Adrenal gland (tissue), 9 donors: ENCODE measurements at regions not wholly inside any gene's neighbourhood (a gene's known extent, or its start where the extent isn't known, plus 50 kb on each side); places are given as distances from the start of the nearest gene placed in this dataset.

Experiments
- DNase-seq, 7 donors: peaks; one replicate each; pipeline ENCODE4 v3.0.0-alpha.2; 2019 to 2020
- H3K27ac ChIP-seq, 5 donors: fragments of 200-600 bp; sonication (generic) in 4 of 5; 1 replicate in 3 of 5; 2 replicates in 2 of 5; pipeline versions ENCODE4 v1.5.1 to v1.8.0; 2016 to 2020; ENCODE audit warnings: mild to moderate bottlenecking in 1 of 5
- H3K27me3 ChIP-seq: fragments of 200-600 bp; 2 replicates; pipeline ENCODE4 v1.8.0; 2021
- H3K36me3 ChIP-seq, 2 donors: fragments of 200-600 bp; replicated peaks in 1 of 2; 1 replicate in 1 of 2; 2 replicates in 1 of 2; pipeline versions ENCODE4 v1.5.1 to v1.8.0; 2018 to 2022
- H3K4me1 ChIP-seq, 2 donors: fragments of 200-600 bp; replicated peaks in 1 of 2; 1 replicate in 1 of 2; 2 replicates in 1 of 2; pipeline versions ENCODE4 v1.5.1 to v1.8.0; 2018 to 2021
- H3K4me3 ChIP-seq, 4 donors: fragments of 200-600 bp; sonication (generic) in 3 of 4; one replicate each; pipeline ENCODE4 v1.5.1; 2016 to 2018
- H3K9me3 ChIP-seq, 3 donors: fragments of 200-600 bp; sonication (generic) in 1 of 3; replicated peaks in 1 of 3; 1 replicate in 2 of 3; 2 replicates in 1 of 3; pipeline versions ENCODE4 v1.5.1 to v1.8.0; 2016 to 2021
- POLR2A ChIP-seq, 2 donors: fragments of 450-650 bp; IDR thresholded peaks; one replicate each; pipeline ENCODE4 v1.6.1; 2017; ENCODE audit warnings: antibody characterized with exemption in 2 of 2, mild to moderate bottlenecking in 2 of 2, moderate library complexity in 1 of 2
- WGBS, 4 donors: extraction: QIAGEN DNeasy Blood & Tissue Kit in 2 of 4; methylation state at CpG; one replicate each; pipeline versions ENCODE4 v1.1.5 to v1.1.7; 2013 to 2017; 5-methylcytosine and 5-hydroxymethylcytosine counted together
- intact Hi-C, 2 donors: fragments of 100-400 bp; cut with DNase I; formaldehyde crosslinking; loops; one replicate each; pipeline versions ENCODE4 v1.14.1 to v1.15.0; 2022 to 2023
- TF ChIP-seq, protein P1 (sequence below), 6 experiments: fragments of 450-650 bp in 4 of 6; fragments of 200-600 bp in 2 of 6; sonication (generic) in 1 of 6; IDR thresholded peaks; 1 replicate in 5 of 6; 2 replicates in 1 of 6; pipeline versions ENCODE4 v1.5.1 to v1.8.0; 2016 to 2021; ENCODE audit warnings: antibody characterized with exemption in 6 of 6, mild to moderate bottlenecking in 2 of 6, moderate library complexity in 1 of 6
- donor health status: healthy with polysubstance abuse.
- donor health status: Bipolar disorder and iron deficiency.
- donor health status: DM: yes; HTN: yes; CAD: no.
- donor health status: DM: no; HTN: no; CAD: no.
- donor health status: DM: no; HTN: no; CAD: no.

DNA sequence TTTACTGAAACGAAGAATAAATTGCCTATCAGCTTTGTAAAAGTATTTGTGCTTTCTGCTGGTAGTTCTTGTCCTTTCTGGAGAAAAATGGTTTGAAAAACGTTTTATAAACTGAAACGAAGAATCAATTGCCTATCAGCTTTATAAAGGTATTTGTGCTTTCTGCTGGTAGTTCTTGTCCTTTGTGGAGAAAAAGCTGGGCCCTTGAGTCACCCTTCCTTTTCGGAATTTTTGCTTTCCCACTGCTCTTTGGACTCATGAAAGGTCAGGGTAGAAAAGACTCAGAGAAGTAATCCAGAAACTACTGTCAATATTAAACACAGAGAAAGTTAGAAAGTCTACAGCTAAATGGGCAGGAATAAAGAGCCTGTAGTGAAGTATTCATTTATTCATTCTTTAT lies 72.8 kb downstream of the EOMES start:
- Histone ChIP-seq H3K27me3 (no peaks in the 10 kb centered on the region), H3K27ac (no peak overlapping the region), H3K9me3 (no peaks in the 10 kb centered on the region), H3K4me3 (no peak overlapping the region), H3K36me3 (no peaks in the 10 kb centered on the region), H3K4me1 (no peaks in the 10 kb centered on the region)
- intact Hi-C loops = no loop called here
- 58 to 74% (median 68%) methylated on average over 4 of the region's 4 CpGs for WGBS, 4 donors
- TF ChIP-seq, protein P1, sequence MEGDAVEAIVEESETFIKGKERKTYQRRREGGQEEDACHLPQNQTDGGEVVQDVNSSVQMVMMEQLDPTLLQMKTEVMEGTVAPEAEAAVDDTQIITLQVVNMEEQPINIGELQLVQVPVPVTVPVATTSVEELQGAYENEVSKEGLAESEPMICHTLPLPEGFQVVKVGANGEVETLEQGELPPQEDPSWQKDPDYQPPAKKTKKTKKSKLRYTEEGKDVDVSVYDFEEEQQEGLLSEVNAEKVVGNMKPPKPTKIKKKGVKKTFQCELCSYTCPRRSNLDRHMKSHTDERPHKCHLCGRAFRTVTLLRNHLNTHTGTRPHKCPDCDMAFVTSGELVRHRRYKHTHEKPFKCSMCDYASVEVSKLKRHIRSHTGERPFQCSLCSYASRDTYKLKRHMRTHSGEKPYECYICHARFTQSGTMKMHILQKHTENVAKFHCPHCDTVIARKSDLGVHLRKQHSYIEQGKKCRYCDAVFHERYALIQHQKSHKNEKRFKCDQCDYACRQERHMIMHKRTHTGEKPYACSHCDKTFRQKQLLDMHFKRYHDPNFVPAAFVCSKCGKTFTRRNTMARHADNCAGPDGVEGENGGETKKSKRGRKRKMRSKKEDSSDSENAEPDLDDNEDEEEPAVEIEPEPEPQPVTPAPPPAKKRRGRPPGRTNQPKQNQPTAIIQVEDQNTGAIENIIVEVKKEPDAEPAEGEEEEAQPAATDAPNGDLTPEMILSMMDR (IDR thresholded peaks at IDR 0.05) = no peak
- no peak for TF ChIP-seq POLR2A (IDR thresholded peaks at IDR 0.05)
- no peak for DNase-seq

DNA sequence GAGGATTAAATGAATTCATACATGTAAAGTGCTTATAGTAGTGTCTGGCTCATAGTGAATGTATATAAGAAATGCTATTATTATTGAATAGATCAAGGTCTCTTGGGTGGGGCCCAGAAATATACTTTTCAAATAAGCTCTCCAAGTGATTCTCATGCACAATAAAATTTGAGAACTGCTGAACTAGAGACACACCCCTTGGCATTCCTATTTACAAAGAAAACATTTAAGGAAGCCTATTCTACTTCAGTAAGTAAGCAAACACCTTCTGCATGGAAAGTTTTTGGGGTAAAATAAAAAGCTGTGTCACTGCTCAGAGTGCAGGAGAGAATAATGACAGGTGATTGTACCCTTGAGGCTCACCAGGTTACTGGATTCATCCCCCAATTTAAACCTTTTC lies 75.2 kb downstream of the EOMES start:
- intact Hi-C loops = no loop called here
- TF ChIP-seq, protein P1 (IDR thresholded peaks at IDR 0.05) = no peak
- no peak for TF ChIP-seq POLR2A (IDR thresholded peaks at IDR 0.05)
- Histone ChIP-seq H3K4me1 (no peaks in the 10 kb centered on the region), H3K4me3 (no peak overlapping the region), H3K36me3 (no peaks in the 10 kb centered on the region), H3K27ac (no peak overlapping the region), H3K9me3 (no peaks in the 10 kb centered on the region), H3K27me3 (no peaks in the 10 kb centered on the region)
- DNase-seq = no peak

DNA sequence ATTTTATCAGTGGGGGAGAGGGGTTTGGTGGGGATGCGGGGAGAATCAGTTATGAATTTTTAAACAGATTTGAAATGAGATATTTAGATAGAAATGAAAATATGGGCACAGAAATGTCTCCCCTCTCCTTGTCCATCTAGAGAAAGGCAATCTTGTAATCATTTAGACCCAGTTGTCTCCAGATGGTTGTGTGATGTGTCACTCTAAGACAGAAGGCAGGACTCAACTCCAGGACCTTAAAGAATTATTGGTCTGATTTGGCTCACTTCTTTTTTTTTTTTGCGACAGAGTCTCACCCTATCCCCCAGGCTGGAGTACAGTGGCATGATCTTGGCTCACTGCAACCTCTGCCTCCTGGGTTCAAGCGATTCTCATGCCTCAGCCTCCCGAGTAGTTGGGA lies 77.2 kb downstream of the EOMES start:
- DNase-seq = no peak
- no peaks in the 10 kb centered on the region for H3K9me3 ChIP-seq
- no peak overlapping the region for H3K4me3 ChIP-seq
- no peaks in the 10 kb centered on the region for H3K4me1 ChIP-seq
- 80 to 94% (median 87%) methylated on average over 4 of the region's 4 CpGs for WGBS, 4 donors
- intact Hi-C loops = no loop called here
- no peak for TF ChIP-seq POLR2A (IDR thresholded peaks at IDR 0.05)
- TF ChIP-seq, protein P1 (IDR thresholded peaks at IDR 0.05) = no peak
- H3K36me3 ChIP-seq = no peaks in the 10 kb centered on the region
- H3K27me3 ChIP-seq = no peaks in the 10 kb centered on the region
- H3K27ac ChIP-seq = no peak overlapping the region

DNA sequence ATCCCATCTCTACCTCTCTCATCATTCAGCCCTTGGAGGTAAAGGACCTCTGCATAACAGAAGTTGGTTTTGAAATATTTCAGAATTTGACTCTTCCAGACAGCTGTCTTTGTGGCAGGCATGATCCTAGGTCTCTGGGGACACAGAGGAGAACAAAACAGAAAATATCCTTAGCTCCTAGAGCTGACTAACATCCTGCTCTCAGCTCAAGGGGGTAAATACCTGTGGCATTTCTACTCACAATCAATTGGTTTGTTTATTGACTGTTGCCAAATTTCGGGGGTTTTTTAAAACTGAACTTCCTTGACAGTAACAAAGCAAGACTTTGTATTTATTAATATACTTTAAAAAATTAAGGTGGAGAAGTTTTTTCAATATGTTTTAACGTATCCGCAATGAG lies 78.8 kb downstream of the EOMES start:
- no peaks in the 10 kb centered on the region for H3K27me3 ChIP-seq
- no peaks in the 10 kb centered on the region for H3K9me3 ChIP-seq
- intact Hi-C loops = no loop called here
- H3K4me1 ChIP-seq = no peaks in the 10 kb centered on the region
- DNase-seq = no peak
- no peak overlapping the region for H3K4me3 ChIP-seq
- 71 to 81% (median 80%) methylated on average over 3 of the region's 3 CpGs for WGBS, 4 donors
- TF ChIP-seq, protein P1 (IDR thresholded peaks at IDR 0.05) = no peak
- TF ChIP-seq POLR2A (IDR thresholded peaks at IDR 0.05) = no peak
- no peaks in the 10 kb centered on the region for H3K36me3 ChIP-seq
- H3K27ac ChIP-seq = no peak overlapping the region
